Testis (tissue), 2 donors: ENCODE measurements at regions not wholly inside any gene's neighbourhood (a gene's known extent, or its start where the extent isn't known, plus 50 kb on each side); places are given as distances from the start of the nearest gene placed in this dataset.

Experiments used
- DNase-seq: peaks from one replicate; pipeline ENCODE4 v3.0.0-alpha.2; 2019
- H3K27ac ChIP-seq, 2 donors: fragments of 200-600 bp; sonication (generic); one replicate each; pipeline ENCODE4 v1.5.1; 2019
- H3K27me3 ChIP-seq: fragments of 200-600 bp; sonication (generic); one replicate; pipeline ENCODE4 v1.5.1; 2019
- H3K36me3 ChIP-seq: fragments of 200-600 bp; sonication (generic); one replicate; pipeline ENCODE4 v1.5.1; 2017; ENCODE audit warnings: low read depth; ENCODE audit errors: missing control alignments
- H3K4me1 ChIP-seq: fragments of 200-600 bp; sonication (generic); one replicate; pipeline ENCODE4 v1.5.1; 2019
- H3K4me3 ChIP-seq, 2 donors: fragments of 200-600 bp; sonication (generic); one replicate each; pipeline ENCODE4 v1.5.1; 2017 to 2019
- H3K9me3 ChIP-seq: fragments of 200-600 bp; sonication (generic); one replicate; pipeline ENCODE4 v1.5.1; 2017
- CTCF ChIP-seq, 3 experiments: fragments of 450-650 bp in 2 of 3; fragments of 200-600 bp in 1 of 3; sonication (generic) in 1 of 3; IDR thresholded peaks; one replicate each; pipeline ENCODE4 v1.5.1; 2016 to 2019; ENCODE audit warnings: antibody characterized with exemption in 3 of 3, mild to moderate bottlenecking in 2 of 3, moderate library complexity in 1 of 3
- POLR2A ChIP-seq: fragments of 450-650 bp; IDR thresholded peaks from one replicate; pipeline ENCODE4 v1.6.1; 2017; ENCODE audit warnings: antibody characterized with exemption, mild to moderate bottlenecking, moderate library complexity
- WGBS, 2 donors: methylation state at CpG; one replicate each; pipeline ENCODE4 v1.1.5; 2018; 5-methylcytosine and 5-hydroxymethylcytosine counted together
- intact Hi-C: fragments of 100-400 bp; cut with DNase I; formaldehyde crosslinking; loops from one replicate; pipeline ENCODE4 v1.15.1; 2023; ENCODE audit warnings: low total_unique reads

GRCh38 chr13:65460136-65460535 is 1770.0 kb downstream of the PCDH9 start:
- TF ChIP-seq POLR2A (no peak), CTCF (IDR thresholded peaks at IDR 0.05) (no peak)
- Histone ChIP-seq H3K9me3 (no peaks in the 10 kb centered on the region), H3K27ac (no peak overlapping the region), H3K27me3 (no peaks in the 10 kb centered on the region), H3K4me1 (no peaks in the 10 kb centered on the region), H3K36me3 (no peaks in the 10 kb centered on the region), H3K4me3 (no peak overlapping the region)
- intact Hi-C loops: no loop called here
- WGBS, 2 donors: 86 to 87% methylated on average over 1 of the region's 1 CpG
- DNase-seq: no peak

- Histone ChIP-seq H3K36me3 (no peaks in the 10 kb centered on the region), H3K9me3 (no peaks in the 10 kb centered on the region), H3K4me3 (no peak overlapping the region), H3K27me3 (no peaks in the 10 kb centered on the region), H3K4me1 (no peaks in the 10 kb centered on the region), H3K27ac (no peak overlapping the region)
- intact Hi-C loops: no loop called here
- DNase-seq: no peak
- TF ChIP-seq POLR2A: no peak
- TF ChIP-seq CTCF (IDR thresholded peaks at IDR 0.05): no peak
- WGBS, 2 donors: 85 to 89% methylated on average over 5 of the region's 5 CpGs
These were observed 1773.8 kb downstream of the PCDH9 start for GRCh38 chr13:65456150-65456912.

GRCh38 chr13:65454403-65454802 is 1775.7 kb downstream of the PCDH9 start:
- TF ChIP-seq CTCF (IDR thresholded peaks at IDR 0.05) (no peak), POLR2A (no peak)
- Histone ChIP-seq H3K36me3 (no peaks in the 10 kb centered on the region), H3K27me3 (no peaks in the 10 kb centered on the region), H3K27ac (no peak overlapping the region), H3K4me3 (no peak overlapping the region), H3K9me3 (no peaks in the 10 kb centered on the region), H3K4me1 (no peaks in the 10 kb centered on the region)
- no peak for DNase-seq
- intact Hi-C loops: no loop called here
- 90 to 95% methylated on average over 4 of the region's 4 CpGs for WGBS, 2 donors

GRCh38 chr13:65453982-65454381 is 1776.2 kb downstream of the PCDH9 start:
- intact Hi-C loops: no loop called here
- 56 to 67% methylated on average over 2 of the region's 2 CpGs for WGBS, 2 donors
- Histone ChIP-seq H3K27ac (no peak overlapping the region), H3K4me3 (no peak overlapping the region), H3K36me3 (no peaks in the 10 kb centered on the region), H3K9me3 (no peaks in the 10 kb centered on the region), H3K4me1 (no peaks in the 10 kb centered on the region), H3K27me3 (no peaks in the 10 kb centered on the region)
- no peak for TF ChIP-seq CTCF (IDR thresholded peaks at IDR 0.05)
- TF ChIP-seq POLR2A: no peak
- DNase-seq: no peak

- TF ChIP-seq CTCF (IDR thresholded peaks at IDR 0.05) (no peak), POLR2A (no peak)
- Histone ChIP-seq H3K4me3 (no peak overlapping the region), H3K27me3 (no peaks in the 10 kb centered on the region), H3K27ac (no peak overlapping the region), H3K4me1 (no peaks in the 10 kb centered on the region), H3K36me3 (no peaks in the 10 kb centered on the region), H3K9me3 (no peaks in the 10 kb centered on the region)
- DNase-seq: no peak
- intact Hi-C loops: no loop called here
These were observed 1784.8 kb downstream of the PCDH9 start for GRCh38 chr13:65445340-65445739.
